HG03060 (cell line): ENCODE measurements at regions not wholly inside any gene's neighbourhood (a gene's known extent, or its start where the extent isn't known, plus 50 kb on each side); places are given as distances from the start of the nearest gene placed in this dataset.

ENCODE experiments used
- ATAC-seq: cut with Tn5 transposase; IDR thresholded peaks from one replicate; pipeline ENCODE4 v1.9.1; 2021; ENCODE audit warnings: low read depth, moderate number of reproducible peaks; ENCODE audit not compliant: unreplicated experiment

DNA sequence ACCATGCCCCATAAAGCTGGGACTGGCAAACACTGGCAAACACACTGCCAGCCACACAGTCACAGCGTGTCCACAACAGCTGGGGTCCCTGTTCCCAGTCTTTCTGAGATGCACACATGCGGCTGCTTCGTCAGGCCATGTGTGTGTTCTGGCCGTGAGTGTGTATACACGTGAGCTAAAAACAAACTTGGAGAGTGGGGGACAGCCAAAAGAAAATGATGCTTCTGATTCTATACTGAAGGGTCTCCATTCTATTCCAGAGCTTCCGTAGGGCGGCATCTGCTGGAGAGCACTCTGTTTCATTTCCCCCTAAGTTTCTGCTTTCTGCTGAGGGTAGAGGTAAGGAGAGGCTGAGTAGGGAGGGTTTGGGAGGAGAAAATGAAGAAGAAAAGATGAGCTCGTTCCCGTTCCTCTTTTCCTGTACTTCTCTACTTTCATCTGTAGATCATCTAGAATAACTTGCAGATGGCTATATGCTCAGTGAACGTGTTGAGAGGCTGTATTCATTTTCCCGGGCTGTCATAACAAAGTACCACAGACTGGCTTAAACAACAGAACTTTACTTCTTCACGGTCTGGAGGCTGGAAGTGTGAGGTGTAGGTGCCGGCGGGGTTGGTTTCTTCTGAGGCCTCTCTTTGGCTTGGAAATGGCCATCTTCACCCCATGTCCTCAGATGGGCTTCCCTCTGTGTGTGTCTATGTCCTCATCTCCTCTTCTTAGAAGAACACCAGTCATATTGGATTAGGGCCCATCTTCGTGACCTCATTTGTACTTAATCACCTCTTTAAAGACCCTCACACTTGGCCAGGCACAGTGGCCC lies 151.6 kb downstream of the TOMM20 start:
- ATAC-seq: no peak

GRCh38 chr1:234975941-234976860 lies 152.4 kb downstream of the TOMM20 start:
- no peak for ATAC-seq

DNA sequence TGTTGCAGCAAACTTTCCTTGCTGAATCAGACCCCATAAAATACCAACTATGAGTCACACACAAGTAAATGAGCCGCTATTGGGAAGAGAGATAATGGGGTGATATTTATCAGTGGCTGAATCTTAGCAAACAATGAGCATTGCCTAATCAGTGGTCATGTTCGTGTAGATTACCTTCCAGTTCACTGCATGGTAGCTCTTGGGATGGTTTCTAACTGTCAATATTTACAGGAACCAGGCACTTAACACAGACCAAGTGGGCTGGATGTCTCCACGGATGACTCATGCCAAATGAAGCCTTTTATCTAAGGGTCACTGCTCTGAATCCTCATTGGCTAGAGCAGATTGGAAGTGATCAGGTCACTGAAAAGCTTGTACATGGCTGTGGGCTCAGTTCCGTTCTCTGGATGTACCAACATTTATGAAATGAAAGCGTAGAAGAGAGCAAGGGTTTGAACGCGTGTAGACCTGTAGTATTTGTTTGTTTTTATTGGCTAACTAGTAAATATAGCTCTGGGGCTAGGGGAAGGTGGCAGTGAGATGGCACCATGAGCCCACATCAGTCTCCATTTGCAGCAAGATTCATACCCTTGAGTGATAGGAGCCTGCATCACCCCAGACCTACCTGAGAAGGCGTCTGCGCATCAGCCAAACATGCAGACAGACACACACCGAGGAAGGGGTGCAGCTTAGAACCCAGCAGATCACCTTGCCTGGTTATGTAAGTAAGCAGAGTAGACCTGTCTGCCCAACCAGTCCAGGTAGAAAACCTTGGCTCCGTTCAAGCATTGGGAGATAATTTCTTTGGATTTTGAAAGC lies 153.3 kb downstream of the TOMM20 start:
- no peak for ATAC-seq

DNA sequence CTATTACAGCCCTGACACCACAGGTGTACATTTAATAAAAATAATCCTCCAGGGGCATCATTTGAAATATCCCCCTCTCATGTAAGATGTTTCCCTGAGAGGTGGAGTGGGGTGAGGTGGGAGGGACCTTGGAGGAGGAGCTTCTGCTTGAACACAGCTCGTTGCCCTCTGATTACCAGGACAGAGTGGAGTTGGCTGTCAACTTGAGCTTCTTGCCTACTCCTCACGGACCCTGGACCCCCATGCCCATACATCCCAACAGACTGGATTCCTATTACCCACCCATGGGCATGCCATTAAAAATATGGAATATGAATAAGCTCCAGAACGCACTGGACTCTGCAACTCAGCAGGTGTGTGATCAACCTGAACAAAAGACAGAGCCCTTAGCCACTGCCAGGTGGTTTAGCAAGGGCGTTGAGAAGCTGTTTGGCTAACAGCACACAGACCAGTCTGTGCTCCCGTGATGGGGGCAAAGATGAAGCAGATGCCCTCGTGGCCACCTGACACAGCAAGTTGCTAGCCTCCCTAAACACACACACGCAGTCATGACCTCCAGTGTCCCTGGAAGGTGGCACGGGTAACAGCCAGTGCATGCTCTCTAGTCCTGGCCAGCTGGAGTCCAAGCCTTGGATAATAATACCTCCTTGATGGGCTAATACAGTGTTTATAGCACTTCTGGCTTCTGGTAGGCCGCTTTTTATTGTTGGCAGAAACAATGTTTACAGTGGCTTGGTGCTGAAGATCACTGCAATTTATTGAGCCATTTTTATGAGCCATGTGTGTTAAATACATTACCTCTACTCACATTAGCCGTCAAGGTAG lies 155.0 kb downstream of the TOMM20 start:
- ATAC-seq: no peak

GRCh38 chr1:234972411-234973191 lies 156.0 kb downstream of the TOMM20 start:
- ATAC-seq: no peak

- no peak for ATAC-seq
Measured at GRCh38 chr1:234971586-234972297, 156.9 kb downstream of the TOMM20 start.

GRCh38 chr1:234970731-234971476 lies 157.7 kb downstream of the TOMM20 start:
- no peak for ATAC-seq

- ATAC-seq: no peak
Measured at GRCh38 chr1:234970401-234970730, 158.3 kb downstream of the TOMM20 start.

DNA sequence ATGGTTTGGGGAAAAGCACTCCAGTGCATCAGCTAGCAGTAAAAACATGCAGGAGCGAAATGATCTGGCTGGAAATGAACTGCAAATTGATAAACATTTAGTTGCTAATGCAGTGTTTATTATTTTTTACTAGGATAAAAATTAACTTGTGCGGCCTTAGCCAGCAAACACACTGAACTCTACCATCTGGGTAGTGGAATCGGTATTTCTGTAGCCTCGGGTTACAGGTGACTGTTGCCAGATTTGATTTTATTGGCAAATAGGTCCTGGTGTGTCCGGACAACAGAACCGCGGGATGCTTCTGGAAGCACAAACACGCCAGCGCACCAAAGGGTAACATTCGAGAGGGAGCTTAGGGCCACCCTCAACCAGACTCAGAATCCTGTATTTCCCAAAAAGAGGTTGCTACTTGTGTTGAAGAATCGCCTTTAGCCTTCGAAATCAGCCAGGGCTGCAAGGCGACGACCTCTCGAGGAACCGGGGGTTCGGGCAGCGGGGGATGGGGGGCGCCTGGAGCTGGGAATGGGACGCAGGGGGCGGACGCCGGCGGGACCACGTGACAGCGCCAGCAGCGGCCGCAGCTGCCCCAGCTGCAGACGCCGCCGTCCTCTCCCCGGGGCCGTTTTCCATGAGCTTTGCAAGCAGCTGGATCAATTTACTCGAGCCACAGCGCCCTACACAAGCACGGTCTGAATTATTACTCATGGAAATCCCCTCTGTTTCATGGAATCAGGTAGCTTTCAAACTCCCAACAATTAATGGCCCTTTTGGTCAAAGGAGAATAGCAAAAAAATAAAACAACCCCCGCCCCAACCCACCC lies 158.8 kb downstream of the TOMM20 start:
- no peak for ATAC-seq

DNA sequence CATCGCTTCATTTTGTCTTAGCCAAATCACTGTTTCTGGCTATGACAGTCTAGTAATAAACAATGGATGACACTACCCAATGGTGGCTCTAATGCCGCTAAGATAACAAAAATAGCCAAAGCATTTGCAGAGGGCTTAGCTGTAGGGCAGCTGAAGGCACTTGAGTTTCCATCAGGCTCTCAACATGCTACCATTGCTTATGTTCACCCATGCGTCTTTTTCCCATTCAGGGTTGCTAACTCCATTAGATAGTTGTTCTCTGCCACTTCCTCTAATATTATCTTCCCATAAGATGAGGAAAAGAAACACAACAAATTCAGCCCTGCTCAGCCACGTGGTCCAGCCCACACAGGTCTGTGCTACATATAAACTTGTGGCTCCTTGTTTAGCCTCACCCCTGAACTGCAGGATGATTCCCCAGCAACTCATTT lies 159.6 kb downstream of the TOMM20 start:
- ATAC-seq: no peak

GRCh38 chr1:234968451-234968850 lies 160.2 kb downstream of the TOMM20 start:
- no peak for ATAC-seq

- no peak for ATAC-seq
Measured at GRCh38 chr1:234967121-234967520, 161.5 kb downstream of the TOMM20 start.

DNA sequence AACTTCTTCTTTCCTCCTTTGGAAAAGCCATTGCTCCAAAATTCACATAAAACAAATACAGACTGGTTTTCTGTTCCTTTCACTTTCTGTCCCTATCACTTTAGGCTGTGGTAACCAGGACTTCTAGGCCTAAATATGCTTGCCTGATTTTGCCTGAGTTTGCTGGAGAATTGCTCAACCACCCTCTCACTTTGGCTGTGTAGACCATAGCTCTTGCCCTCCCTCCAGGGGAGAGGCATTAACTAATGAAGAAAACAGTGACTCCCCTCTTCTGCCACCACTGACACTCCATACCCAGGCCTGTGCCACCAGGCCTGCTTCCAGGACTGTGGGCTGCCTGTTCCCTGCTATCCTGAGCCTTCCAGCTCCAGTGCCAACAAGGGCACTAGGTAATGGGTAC lies 163.5 kb downstream of the TOMM20 start:
- no peak for ATAC-seq

GRCh38 chr1:234963904-234964702 lies 164.5 kb downstream of the TOMM20 start:
- no peak for ATAC-seq

GRCh38 chr1:234963180-234963903 lies 165.3 kb downstream of the TOMM20 start:
- ATAC-seq: peak; percentile 76
